Prostate gland (tissue), 2 donors: ENCODE measurements at regions not wholly inside any gene's neighbourhood (a gene's known extent, or its start where the extent isn't known, plus 50 kb on each side); places are given as distances from the start of the nearest gene placed in this dataset.

Source experiments
- DNase-seq: peaks from one replicate; pipeline ENCODE4 v3.0.0-alpha.2; 2019; ENCODE audit warnings: low spot score
- H3K27ac ChIP-seq, 2 donors: fragments of 200-600 bp; sonication (generic); 2 replicates each; pipeline ENCODE4 v1.5.1; 2017 to 2019
- H3K27me3 ChIP-seq: fragments of 200-600 bp; sonication (generic); replicated peaks from 2 replicates; pipeline ENCODE4 v1.5.1; 2019; ENCODE audit not compliant: insufficient read depth
- H3K36me3 ChIP-seq, 2 donors: fragments of 200-600 bp; sonication (generic); 1 replicate in 1 of 2; 2 replicates in 1 of 2; pipeline versions ENCODE4 v1.5.1 to v1.8.1; 2017 to 2019
- H3K4me1 ChIP-seq: fragments of 200-600 bp; sonication (generic); replicated peaks from 2 replicates; pipeline ENCODE4 v1.5.1; 2019
- H3K4me3 ChIP-seq, 2 donors: fragments of 200-600 bp; sonication (generic); 2 replicates each; pipeline ENCODE4 v1.5.1; 2017 to 2019
- H3K9me3 ChIP-seq: fragments of 200-600 bp; sonication (generic); 2 replicates; pipeline ENCODE4 v1.5.1; 2017
- CTCF ChIP-seq, 4 experiments: fragments of 200-600 bp in 2 of 4; fragments of 450-650 bp in 2 of 4; sonication (generic) in 2 of 4; IDR thresholded peaks; 1 replicate in 3 of 4; 2 replicates in 1 of 4; pipeline ENCODE4 v1.5.1; 2016 to 2019; ENCODE audit warnings: antibody characterized with exemption in 4 of 4, mild to moderate bottlenecking in 2 of 4, moderate library complexity in 2 of 4
- POLR2A ChIP-seq: fragments of 450-650 bp; IDR thresholded peaks from one replicate; pipeline ENCODE4 v1.6.1; 2016; ENCODE audit warnings: antibody characterized with exemption, mild to moderate bottlenecking
- POLR2AphosphoS5 ChIP-seq: sonication (generic); formaldehyde crosslinking; IDR thresholded peaks from one replicate; pipeline ENCODE4 v1.6.1; 2017; ENCODE audit warnings: antibody characterized with exemption
- WGBS: methylation state at CpG from one replicate; pipeline ENCODE4 v1.1.5; 2018; 5-methylcytosine and 5-hydroxymethylcytosine counted together
- intact Hi-C: fragments of 100-400 bp; cut with DNase I; formaldehyde crosslinking; loops from one replicate; pipeline ENCODE4 v1.14.2; 2022

GRCh38 chr1:69441496-69441895 lies 126.2 kb upstream of the LRRC7 start:
- Histone ChIP-seq H3K27ac (no peak overlapping the region), H3K27me3 (no peaks in the 10 kb centered on the region), H3K9me3 (no peaks in the 10 kb centered on the region), H3K4me3 (no peak overlapping the region), H3K4me1 (no peaks in the 10 kb centered on the region), H3K36me3 (no peaks in the 10 kb centered on the region)
- no peak for DNase-seq
- no peak for TF ChIP-seq POLR2A
- no peak for TF ChIP-seq POLR2AphosphoS5
- TF ChIP-seq CTCF (IDR thresholded peaks at IDR 0.05) = no peak
- intact Hi-C loops = no loop called here

GRCh38 chr1:69451196-69451595 lies 116.5 kb upstream of the LRRC7 start:
- WGBS = 53% methylated on average over 2 of the region's 2 CpGs
- no peak for TF ChIP-seq POLR2AphosphoS5
- TF ChIP-seq CTCF (IDR thresholded peaks at IDR 0.05) = no peak
- no peak for TF ChIP-seq POLR2A
- Histone ChIP-seq H3K27ac (no peak overlapping the region), H3K4me3 (no peak overlapping the region), H3K36me3 (no peaks in the 10 kb centered on the region), H3K4me1 (no peaks in the 10 kb centered on the region), H3K27me3 (no peaks in the 10 kb centered on the region), H3K9me3 (no peaks in the 10 kb centered on the region)
- no peak for DNase-seq
- intact Hi-C loops = no loop called here

GRCh38 chr1:69455718-69456117 lies 112.0 kb upstream of the LRRC7 start:
- Histone ChIP-seq H3K36me3 (no peaks in the 10 kb centered on the region), H3K4me1 (no peaks in the 10 kb centered on the region), H3K27me3 (no peaks in the 10 kb centered on the region), H3K4me3 (no peak overlapping the region), H3K9me3 (no peaks in the 10 kb centered on the region), H3K27ac (no peak overlapping the region)
- no peak for DNase-seq
- intact Hi-C loops = no loop called here
- TF ChIP-seq POLR2A (no peak), CTCF (IDR thresholded peaks at IDR 0.05) (no peak), POLR2AphosphoS5 (no peak)
- 61% methylated on average over 3 of the region's 3 CpGs for WGBS

GRCh38 chr1:69459244-69459643 lies 108.5 kb upstream of the LRRC7 start:
- intact Hi-C loops = no loop called here
- H3K27ac ChIP-seq = no peak overlapping the region
- H3K4me1 ChIP-seq = no peaks in the 10 kb centered on the region
- H3K9me3 ChIP-seq = no peaks in the 10 kb centered on the region
- TF ChIP-seq CTCF (IDR thresholded peaks at IDR 0.05) = no peak
- TF ChIP-seq POLR2A = no peak
- TF ChIP-seq POLR2AphosphoS5 = no peak
- H3K27me3 ChIP-seq = no peaks in the 10 kb centered on the region
- H3K4me3 ChIP-seq = no peak overlapping the region
- DNase-seq = no peak
- H3K36me3 ChIP-seq = no peaks in the 10 kb centered on the region

GRCh38 chr1:69475021-69475420 lies 92.7 kb upstream of the LRRC7 start:
- TF ChIP-seq POLR2A (no peak), POLR2AphosphoS5 (no peak), CTCF (IDR thresholded peaks at IDR 0.05) (no peak)
- Histone ChIP-seq H3K4me1 (no peaks in the 10 kb centered on the region), H3K27me3 (no peaks in the 10 kb centered on the region), H3K4me3 (no peak overlapping the region), H3K36me3 (no peaks in the 10 kb centered on the region), H3K9me3 (no peaks in the 10 kb centered on the region), H3K27ac (no peak overlapping the region)
- no peak for DNase-seq
- intact Hi-C loops = no loop called here
- 75% methylated on average over 2 of the region's 2 CpGs for WGBS
